SK-N-MC (cell line): ENCODE measurements at regions not wholly inside any gene's neighbourhood (a gene's known extent, or its start where the extent isn't known, plus 50 kb on each side); places are given as distances from the start of the nearest gene placed in this dataset.
"Not testable (repeated sequence)": the region's sequence is repeated elsewhere in the genome, so short reads cannot be mapped to it uniquely, and the experiment has no call there.

ENCODE experiments used
- EZH2 ChIP-seq: fragments of 200-600 bp; sonication (generic); IDR thresholded peaks from one replicate; pipeline ENCODE4 v1.6.1; 2017; ENCODE audit warnings: antibody characterized with exemption
- FOXP2 ChIP-seq: optimal IDR thresholded peaks from 2 replicates; pipeline ENCODE3; 2011; ENCODE audit warnings: mild to moderate bottlenecking, moderate library complexity; ENCODE audit not compliant: insufficient read depth; ENCODE audit errors: extremely low read length, control extremely low read depth
- POLR2AphosphoS5 ChIP-seq: IDR thresholded peaks from 2 replicates; pipeline ENCODE4 v1.6.1; 2012; ENCODE audit warnings: mild to moderate bottlenecking, low read depth, low read length, borderline replicate concordance

DNA sequence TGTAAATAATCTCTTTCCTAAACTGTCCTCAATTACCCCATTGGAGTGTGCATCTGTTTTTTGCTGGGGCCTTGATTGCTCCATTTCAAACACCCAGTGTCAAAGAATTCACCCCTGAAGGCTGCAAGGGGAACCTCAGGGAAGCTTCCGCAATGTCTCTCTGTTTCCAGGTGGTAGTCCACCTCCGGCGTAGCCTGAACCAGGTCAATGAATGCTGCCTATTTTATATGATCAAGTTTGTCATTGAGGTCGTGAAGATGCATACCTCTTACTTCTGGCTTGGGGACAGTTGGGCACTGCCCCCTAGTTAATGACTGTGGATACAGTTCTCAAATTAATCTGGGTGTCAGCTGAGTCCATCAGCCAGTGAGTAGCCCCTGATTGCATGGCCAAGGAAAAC lies 79.1 kb downstream of the NPIPB5 start:
- not testable (repeated sequence) for TF ChIP-seq EZH2, POLR2AphosphoS5, FOXP2
